ENCODE measurements at regions not wholly inside any gene's neighbourhood (a gene's known extent, or its start where the extent isn't known, plus 50 kb on each side); places are given as distances from the start of the nearest gene placed in this dataset.
A peak's percentile ranks its signal among the peaks of the same experiment; 100 is the strongest.

GRCh38 chr6:21893793-21894192 lies 300.2 kb downstream of the SOX4 start:
- no peak for DNase-seq

GRCh38 chr6:21895555-21895954 lies 302.0 kb downstream of the SOX4 start:
- no peak for DNase-seq

GRCh38 chr6:21898107-21898796 lies 304.7 kb downstream of the SOX4 start:
- no peak for DNase-seq

DNA sequence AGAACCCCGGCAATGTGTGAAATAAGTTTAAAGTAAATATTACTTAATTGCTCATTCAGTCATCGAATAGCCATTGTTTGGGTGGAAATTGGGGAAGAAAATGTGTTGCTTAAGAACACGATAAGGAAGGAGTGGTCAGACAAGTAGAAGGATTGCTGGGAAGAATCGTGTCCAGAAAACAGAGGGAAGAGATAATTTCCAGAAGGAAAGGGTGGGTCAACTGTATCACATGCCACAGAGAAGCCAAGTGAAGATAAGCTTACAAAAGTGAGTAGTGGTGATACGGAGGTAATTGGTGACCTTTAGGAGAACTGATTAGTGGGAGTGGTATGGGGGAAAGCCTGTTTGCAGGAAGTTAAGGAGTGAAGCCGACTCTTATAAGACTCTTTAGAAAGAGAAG lies 306.2 kb downstream of the SOX4 start:
- no peak for DNase-seq

DNA sequence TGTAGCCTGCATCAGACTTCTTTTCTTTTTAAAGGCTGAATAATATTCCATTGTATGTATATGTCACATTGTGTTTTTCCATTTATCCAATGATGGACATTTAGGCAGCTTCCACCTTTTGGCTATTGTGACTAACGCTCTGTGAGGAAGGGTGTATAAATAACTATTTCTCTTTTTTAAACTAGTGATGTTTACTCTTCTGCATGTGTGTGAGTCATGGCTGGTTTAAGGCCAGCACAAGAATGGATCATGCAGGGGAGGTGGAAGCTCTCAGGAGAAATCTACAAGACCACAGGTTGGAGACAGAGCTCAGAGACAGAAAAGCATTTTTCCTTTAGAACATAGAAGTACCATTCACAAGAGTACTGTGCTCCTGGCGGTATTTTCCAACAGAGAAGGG lies 307.2 kb downstream of the SOX4 start:
- no peak for DNase-seq

DNA sequence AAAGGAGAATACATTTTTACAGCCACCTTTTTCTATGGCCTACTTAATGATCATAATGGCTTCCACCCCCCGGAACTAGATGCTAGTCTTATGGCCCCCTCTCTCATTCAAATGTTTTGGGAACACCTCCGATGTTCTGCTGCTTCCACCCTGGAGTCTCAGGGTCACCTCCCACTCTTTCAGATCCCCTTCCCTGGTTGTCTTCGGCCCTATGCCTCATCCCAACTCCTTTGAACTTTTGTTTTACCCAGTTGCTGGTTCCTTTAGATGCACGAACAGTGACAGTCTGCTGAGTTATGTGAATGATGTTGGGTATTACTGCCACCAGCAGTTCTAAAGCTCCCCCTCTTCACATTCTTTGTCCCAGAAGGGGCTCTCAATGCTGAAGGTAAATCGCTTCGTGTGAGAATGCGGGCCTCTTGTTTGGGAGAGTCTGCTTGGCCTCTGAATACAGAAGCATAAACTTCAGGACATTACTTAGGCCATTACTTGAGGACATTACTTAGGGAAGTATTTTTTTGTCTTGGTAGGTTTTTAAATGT lies 309.1 kb downstream of the SOX4 start:
- DNase-seq: no peak

DNA sequence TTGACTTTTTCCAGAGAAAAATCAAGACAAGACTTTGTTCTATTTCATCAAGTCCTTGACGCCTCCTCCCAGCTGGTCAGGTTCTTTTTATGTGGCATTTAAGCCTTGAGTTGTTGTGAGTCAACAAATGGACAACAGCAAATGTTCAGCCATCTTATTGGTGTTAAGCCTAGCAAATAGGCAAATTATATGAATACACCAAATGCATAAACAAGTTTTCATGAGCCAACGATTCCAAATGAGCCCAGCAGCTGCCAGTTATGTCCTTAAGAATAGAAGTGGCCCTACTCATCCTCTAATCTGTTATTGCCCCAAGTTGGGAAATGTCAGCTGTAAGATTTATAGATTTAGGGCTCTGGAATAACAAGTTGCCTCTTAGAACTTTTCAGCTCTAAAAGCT lies 312.0 kb downstream of the SOX4 start:
- DNase-seq: no peak

DNA sequence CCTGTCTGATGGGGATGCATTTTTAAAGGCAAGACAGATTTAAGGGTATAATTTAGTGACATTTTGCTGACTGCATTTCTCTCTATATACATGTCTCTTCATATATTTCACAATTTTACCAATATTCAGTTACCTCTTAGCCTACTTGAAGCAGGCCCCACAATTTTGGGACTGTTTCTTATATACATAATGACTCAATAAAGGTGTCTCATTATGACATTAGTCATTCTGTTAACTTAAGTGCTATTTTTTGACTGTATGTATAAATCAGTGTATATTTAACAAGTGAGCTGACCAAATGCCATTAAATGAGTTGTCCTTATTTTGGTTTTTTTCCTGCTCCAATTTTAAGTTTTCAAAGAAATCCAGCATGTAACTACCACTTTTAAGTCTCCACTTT lies 313.3 kb downstream of the SOX4 start:
- DNase-seq: no peak

DNA sequence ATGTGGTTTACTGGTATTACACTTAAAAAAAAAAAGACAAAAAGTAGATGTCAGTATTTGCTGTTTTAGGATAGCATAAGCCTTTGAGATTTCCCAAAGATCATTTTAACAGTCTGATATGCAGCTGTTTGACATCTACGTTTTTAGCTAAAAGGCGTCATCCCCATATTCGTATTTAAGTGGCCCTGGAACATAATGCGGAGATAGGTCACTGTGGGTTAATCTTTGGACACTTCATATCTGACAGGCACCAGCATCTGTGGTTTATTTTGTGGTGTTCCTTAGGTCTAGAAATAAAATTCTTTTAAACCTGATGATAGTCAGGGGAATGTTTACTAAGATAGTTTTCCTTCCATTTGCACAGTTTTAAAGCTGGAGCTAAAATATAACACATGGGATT lies 313.7 kb downstream of the SOX4 start:
- no peak for DNase-seq

DNA sequence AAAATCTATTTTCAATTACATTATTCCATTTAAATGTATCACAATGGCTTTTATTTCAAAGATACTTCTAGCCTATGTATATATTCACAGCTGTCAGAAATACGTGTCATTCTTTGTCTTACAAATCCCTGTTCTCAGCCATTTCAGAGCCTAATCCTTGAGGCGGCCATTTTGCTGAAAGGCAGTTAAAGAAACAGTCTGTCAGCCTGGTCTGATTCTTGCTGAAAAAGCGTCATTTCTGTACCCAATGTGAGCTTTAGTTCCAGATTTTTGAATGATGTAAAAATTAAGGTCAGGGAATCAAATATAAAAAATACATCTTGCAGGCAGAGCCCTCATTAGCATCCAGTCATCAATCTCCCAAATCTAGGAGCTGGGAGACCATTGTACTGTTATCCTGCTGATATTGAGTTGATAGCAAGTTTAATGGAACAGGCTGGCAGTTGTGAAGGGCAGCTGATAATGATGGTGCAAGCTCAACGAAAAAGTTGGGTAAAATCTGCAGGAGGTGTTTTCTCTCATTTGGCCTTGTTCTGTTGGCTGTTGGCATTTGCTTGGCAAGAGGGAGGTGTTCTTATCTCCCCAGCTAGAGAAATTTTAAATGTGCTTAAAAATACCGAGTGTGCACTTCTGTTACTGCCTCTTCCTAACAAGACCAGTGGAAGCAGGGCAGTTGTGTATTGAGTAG lies 314.8 kb downstream of the SOX4 start:
- DNase-seq: no peak

DNA sequence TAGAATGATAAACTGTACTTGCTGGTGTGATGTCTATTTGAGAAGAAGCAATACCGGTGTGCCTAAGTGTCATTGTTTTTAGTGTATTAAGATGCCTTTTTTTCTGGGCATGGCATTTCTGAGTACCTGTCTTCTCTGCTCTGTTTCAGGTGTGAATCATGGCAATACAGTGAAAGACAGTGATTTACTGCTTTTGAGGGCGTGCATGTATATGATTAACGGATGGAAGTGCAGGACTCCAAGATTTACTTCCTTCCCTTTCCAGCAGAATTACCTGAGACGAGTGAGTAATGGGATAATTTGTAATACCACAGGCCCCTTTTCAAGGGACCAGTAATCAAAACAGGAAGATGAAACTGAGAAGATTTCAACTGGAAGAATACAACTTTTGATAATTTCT lies 315.8 kb downstream of the SOX4 start:
- no peak for DNase-seq

DNA sequence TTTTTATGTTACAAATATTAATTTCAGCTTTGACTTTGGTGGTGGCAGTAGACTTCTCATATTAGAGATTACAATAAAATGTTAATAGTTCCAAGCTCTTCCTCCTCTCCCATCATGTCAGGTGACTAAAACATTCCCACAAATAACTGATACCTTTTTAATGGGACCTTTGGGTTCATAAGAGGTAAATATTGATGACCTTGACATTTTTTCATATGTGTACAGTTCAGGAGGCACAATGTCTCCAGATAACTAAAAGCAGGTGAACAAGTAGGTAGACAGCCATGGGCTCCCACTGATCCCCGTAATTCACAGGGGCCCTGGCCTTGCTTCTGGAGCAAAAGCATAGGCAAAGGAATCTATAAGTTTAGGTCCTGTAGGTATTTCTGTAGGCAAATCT lies 317.7 kb downstream of the SOX4 start:
- no peak for DNase-seq

DNA sequence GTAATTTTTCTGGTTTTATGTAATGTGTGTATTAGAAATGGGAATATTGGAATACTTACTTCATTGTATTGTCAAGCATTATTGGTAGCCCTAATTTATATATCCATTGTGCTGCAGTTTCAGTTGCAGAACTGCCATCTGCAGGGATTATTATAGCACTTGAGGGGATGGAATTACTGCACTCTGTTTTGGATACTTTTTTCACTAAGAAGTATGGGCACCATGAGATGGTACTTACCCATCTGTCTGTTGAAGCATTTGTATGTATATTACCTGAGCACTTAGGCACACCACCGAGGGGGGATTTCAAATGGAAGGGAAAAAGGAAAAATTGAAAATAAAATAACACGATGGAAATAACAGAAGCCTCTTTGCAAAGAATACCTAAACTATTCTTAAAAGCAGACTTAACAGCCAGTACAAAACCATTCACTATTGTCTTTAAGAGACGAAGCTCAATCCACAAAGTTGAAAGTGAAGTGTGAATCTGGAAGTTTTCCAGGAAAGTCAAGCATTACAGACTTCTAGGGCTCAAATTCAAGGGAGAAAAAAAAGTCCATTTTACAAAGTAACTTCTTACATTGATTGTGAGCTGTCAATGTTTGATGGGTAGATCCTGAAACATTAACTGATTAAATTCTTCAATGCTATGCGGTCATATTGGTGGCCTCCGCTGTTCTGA lies 318.7 kb downstream of the SOX4 start:
- DNase-seq: no peak

DNA sequence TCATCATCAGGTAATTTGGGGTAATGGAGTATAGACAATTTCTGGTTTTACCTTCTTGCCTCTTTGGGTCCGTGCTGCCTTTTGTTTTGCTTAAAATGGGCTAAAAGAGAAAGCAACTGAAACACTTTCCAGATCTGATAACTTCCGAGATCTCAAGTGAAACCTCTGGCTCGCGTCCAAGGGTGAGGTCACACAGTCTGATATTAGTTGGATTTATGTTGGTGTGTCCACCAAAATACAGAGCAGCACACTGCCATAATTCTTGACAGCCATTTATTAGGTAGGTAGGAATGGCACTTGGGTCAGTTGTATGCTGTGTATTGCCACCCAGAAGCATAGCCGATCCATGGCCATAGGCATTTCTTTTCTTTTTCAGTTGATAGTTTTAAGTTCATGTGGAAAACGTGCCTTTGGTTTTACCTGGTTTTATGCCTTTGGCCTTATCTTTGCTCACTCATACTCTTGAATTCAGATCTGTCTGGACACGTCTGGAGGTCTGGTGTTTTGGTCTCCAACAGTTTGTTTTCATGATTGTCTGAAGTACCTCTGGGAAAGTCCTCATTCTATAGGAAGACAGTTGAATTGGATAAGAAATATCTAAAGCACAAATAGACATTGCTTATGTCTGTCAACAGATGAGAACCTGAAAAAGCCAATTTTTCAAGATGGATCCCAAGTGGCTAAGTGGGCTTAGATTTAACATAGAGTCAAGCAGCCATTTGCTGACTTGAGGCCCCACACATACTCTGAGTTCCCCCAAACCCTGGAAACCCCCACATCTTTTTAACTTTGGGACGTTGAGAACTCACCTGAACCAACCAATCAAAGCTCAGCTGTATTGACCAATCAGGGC lies 320.8 kb downstream of the SOX4 start:
- peak; percentile 19 for DNase-seq

DNA sequence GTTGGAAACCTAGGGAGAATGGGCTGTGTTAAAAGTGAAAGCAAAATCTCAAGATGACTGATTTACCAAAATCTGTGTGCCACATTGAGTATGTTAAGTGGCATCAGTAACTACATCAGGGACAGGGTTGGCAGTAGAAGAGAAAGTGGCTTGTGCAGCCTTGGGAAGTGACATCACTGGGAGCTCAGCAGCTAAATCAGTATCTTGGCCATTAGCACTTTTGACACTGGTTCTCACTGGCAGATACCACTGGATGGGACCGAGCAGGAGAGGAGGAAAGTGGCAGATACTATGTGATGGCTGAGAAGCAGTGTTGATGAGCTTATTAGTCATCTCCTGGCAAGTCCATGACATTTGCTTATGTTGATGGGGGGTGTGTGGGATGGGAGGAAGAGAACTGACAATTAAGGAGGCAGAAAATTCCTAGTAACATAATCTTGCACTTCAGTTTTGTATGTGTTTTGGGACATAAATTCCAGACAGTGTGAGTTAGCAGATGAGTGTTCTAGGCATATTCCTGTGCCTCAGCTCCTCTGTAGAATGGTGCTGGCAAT lies 322.2 kb downstream of the SOX4 start:
- no peak for DNase-seq

DNA sequence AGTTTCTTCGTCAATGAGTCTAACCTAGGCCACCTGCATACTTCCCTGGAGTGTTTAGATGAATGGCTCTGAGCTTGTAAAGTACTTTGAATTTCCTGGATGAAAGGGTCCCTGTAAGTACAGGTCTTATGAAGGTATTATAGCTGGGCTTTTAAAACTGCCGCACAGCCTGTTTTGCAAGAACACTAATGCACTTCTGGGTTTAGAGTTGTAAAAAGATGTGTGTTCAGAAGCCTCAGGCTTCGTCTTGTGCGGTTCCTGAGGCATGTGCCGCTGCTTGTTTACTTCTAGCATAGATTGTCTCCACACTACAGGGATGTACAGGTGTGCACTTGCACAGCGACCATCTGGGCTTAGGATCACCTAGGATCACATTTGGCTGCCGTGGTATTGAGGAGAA lies 324.5 kb downstream of the SOX4 start:
- no peak for DNase-seq

DNA sequence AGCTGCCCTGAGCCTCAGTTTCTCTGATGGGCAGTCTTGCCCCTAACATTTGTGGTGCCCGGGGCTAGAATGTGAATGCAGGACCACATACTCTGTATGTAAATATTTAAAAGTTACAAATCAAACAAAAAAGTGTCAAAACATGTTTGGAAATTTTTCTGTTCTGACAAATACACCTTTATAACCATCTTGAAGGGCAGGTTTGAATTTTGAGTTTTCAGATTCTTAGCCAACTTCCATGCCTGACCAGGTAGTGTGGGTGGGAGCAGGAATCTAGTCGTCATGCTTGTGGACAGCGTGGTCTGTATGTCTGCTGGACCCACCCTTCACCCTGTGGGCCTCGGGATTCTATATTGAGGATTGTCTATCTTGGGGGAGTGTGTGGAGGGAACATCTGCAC lies 325.1 kb downstream of the SOX4 start:
- DNase-seq: no peak

GRCh38 chr6:21922086-21922485 lies 328.5 kb downstream of the SOX4 start:
- DNase-seq: no peak

GRCh38 chr6:21924002-21924401 lies 330.5 kb downstream of the SOX4 start:
- DNase-seq: no peak

DNA sequence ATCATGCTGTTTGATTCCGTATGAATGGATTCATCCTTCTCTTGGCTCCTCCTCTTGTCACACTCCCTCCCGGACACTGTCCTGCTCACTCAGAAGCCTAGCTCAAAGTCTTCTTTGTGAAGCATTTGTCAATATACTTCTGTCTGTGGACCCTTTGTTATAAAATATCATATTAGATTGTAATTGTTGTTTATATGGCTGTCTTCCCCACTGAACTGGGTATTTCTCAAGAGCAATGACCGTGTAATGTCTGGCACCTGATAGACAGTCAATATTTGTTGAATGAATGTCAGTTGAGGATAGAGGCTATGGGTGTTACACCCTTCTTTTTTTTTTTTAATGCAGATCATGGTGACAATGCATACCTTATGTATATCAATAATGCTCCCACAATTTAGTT lies 335.3 kb downstream of the SOX4 start:
- DNase-seq: no peak

- DNase-seq: no peak
Observed at GRCh38 chr6:21931641-21932335, 338.2 kb downstream of the SOX4 start.

DNA sequence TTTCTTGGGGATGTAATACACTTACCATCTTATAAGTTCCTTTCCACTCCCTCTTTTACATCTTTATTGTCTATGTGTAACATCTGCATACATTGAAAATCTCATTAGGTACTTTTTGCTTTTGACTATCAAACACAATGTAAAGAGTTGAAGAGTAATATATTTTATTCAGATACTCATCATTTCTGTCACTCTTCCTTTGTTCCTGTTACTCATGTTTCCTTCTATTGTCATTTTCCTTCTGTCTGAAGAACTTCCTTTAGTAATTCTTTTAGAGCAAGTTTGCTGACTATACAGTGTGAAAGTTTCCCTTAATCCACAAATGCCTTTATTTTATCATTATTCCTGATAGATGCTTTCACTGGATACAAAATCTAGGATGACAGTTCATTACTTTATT lies 339.8 kb downstream of the SOX4 start:
- DNase-seq: no peak

Data from CD4-positive, alpha-beta T cell treated with Interleukin-17A for 1 hour (primary cell).